Stimulated activated naive B cell treated with anti-CD40 and anti-IgM and Interleukin-4, amounts not matched to agents 10 μg/mL and 1 μg/mL and 100 μg/mL, for 72 hours (primary cell): ENCODE measurements at regions not wholly inside any gene's neighbourhood (a gene's known extent, or its start where the extent isn't known, plus 50 kb on each side); places are given as distances from the start of the nearest gene placed in this dataset.
"Not testable (repeated sequence)": the region's sequence is repeated elsewhere in the genome, so short reads cannot be mapped to it uniquely, and the experiment has no call there.

Source experiments
- ATAC-seq, 2 donors: fragments of 150-1000 bp; cut with Tn5 transposase; replicated peaks; 2 replicates each; pipeline ENCODE4 v1.10.0; 2021; ENCODE audit warnings: moderate library complexity in 1 of 2
- DNase-seq: peaks from one replicate; pipeline ENCODE4 v3.0.0; 2021
- H3K27ac Mint-ChIP-seq: one replicate; pipeline ENCODE4 v1.8.0; 2022; ENCODE audit warnings: mild to moderate bottlenecking, mixed read lengths
- H3K27me3 Mint-ChIP-seq, 2 donors: one replicate each; pipeline ENCODE4 v1.8.0; 2022; ENCODE audit warnings: mixed read lengths in 2 of 2
- H3K36me3 Mint-ChIP-seq, 2 donors: one replicate each; pipeline ENCODE4 v1.8.0; 2022; ENCODE audit warnings: mixed read lengths in 2 of 2, mild to moderate bottlenecking in 1 of 2
- H3K4me1 Mint-ChIP-seq, 2 donors: one replicate each; pipeline ENCODE4 v1.8.0; 2022; ENCODE audit warnings: mixed read lengths in 2 of 2, mild to moderate bottlenecking in 1 of 2
- H3K4me3 Mint-ChIP-seq, 2 donors: one replicate each; pipeline ENCODE4 v1.8.0; 2022; ENCODE audit warnings: mild to moderate bottlenecking in 2 of 2, mixed read lengths in 2 of 2, moderate library complexity in 1 of 2
- H3K9me3 Mint-ChIP-seq, 2 donors: one replicate each; pipeline ENCODE4 v1.8.0; 2022; ENCODE audit warnings: mixed read lengths in 2 of 2, mild to moderate bottlenecking in 1 of 2

- DNase-seq (no peak), ATAC-seq (peak in 1 of 2 donors; percentile 6)
- no peaks in the 10 kb centered on the region for H3K27me3 Mint-ChIP-seq
- H3K36me3 Mint-ChIP-seq = peaks cover 10 to 15% of the 10 kb centered on the region in 2 donors
- H3K27ac Mint-ChIP-seq = peak overlapping the region; percentile 93
- no peaks in the 10 kb centered on the region for H3K9me3 Mint-ChIP-seq
- H3K4me1 Mint-ChIP-seq = peaks cover 5 to 28% of the 10 kb centered on the region in 2 donors
- peak overlapping the region; percentile 76 to 79 for H3K4me3 Mint-ChIP-seq
These were observed 381.6 kb downstream of the TMEM121 start for GRCh38 chr14:105908006-105908405.

GRCh38 chr14:105908481-105908911 lies 382.1 kb downstream of the TMEM121 start:
- DNase-seq (peak; percentile 18), ATAC-seq (peak; percentile 49 to 66)
- no peaks in the 10 kb centered on the region for H3K9me3 Mint-ChIP-seq
- H3K27ac Mint-ChIP-seq = peak overlapping the region; percentile 93
- peaks cover 7 to 33% of the 10 kb centered on the region in 2 donors for H3K4me1 Mint-ChIP-seq
- no peaks in the 10 kb centered on the region for H3K27me3 Mint-ChIP-seq
- H3K4me3 Mint-ChIP-seq = peak overlapping the region; percentile 76 to 79
- H3K36me3 Mint-ChIP-seq = peaks cover 10 to 15% of the 10 kb centered on the region in 2 donors

GRCh38 chr14:105909046-105909827 lies 382.9 kb downstream of the TMEM121 start:
- Mint-ChIP-seq H3K4me1 (peaks cover 7 to 33% of the 10 kb centered on the region in 2 donors), H3K4me3 (peak overlapping the region; percentile 76 to 78), H3K9me3 (no peaks in the 10 kb centered on the region), H3K36me3 (peaks cover 12 to 18% of the 10 kb centered on the region in 2 donors), H3K27me3 (no peaks in the 10 kb centered on the region), H3K27ac (peak overlapping the region; percentile 79)
- ATAC-seq = no peak
- DNase-seq = no peak

- H3K4me3 Mint-ChIP-seq = peak overlapping the region; percentile 76 to 78
- H3K27me3 Mint-ChIP-seq, DNase-seq, H3K27ac Mint-ChIP-seq, H3K9me3 Mint-ChIP-seq: not testable (repeated sequence)
- peak; percentile 18 to 19 for ATAC-seq
- peaks cover 16 to 22% of the 10 kb centered on the region in 2 donors for H3K36me3 Mint-ChIP-seq
- H3K4me1 Mint-ChIP-seq = peaks cover 7 to 33% of the 10 kb centered on the region in 2 donors
These were observed 383.4 kb downstream of the TMEM121 start for GRCh38 chr14:105909828-105910120.

GRCh38 chr14:105910426-105910825 lies 384.0 kb downstream of the TMEM121 start:
- H3K27me3 Mint-ChIP-seq = no peaks in the 10 kb centered on the region
- H3K9me3 Mint-ChIP-seq = no peaks in the 10 kb centered on the region
- H3K36me3 Mint-ChIP-seq = peaks cover 17 to 27% of the 10 kb centered on the region in 2 donors
- peaks cover 7 to 33% of the 10 kb centered on the region in 2 donors for H3K4me1 Mint-ChIP-seq
- ATAC-seq (peak in 1 of 2 donors; percentile 22), DNase-seq (no peak)
- H3K27ac Mint-ChIP-seq = peak overlapping the region; percentile 84
- H3K4me3 Mint-ChIP-seq = peak overlapping the region; percentile 76 to 78

- Mint-ChIP-seq H3K9me3 (peaks cover under 1% of the 10 kb centered on the region in 2 donors), H3K27ac (peak overlapping the region; percentile 25), H3K36me3 (peaks cover 21 to 28% of the 10 kb centered on the region in 2 donors), H3K27me3 (no peaks in the 10 kb centered on the region), H3K4me3 (peak overlapping the region; percentile 44 to 55), H3K4me1 (peaks cover 7 to 34% of the 10 kb centered on the region in 2 donors)
- no peak for ATAC-seq
- no peak for DNase-seq
These were observed 384.8 kb downstream of the TMEM121 start for GRCh38 chr14:105911006-105911847.

- peak overlapping the region; percentile 25 for H3K27ac Mint-ChIP-seq
- not testable (repeated sequence) for H3K9me3 Mint-ChIP-seq, ATAC-seq, DNase-seq, H3K27me3 Mint-ChIP-seq
- peak overlapping the region in 1 of 2 donors; percentile 55 for H3K4me3 Mint-ChIP-seq
- H3K36me3 Mint-ChIP-seq = peaks cover 21 to 28% of the 10 kb centered on the region in 2 donors
- H3K4me1 Mint-ChIP-seq = peaks cover 7 to 39% of the 10 kb centered on the region in 2 donors
These were observed 385.5 kb downstream of the TMEM121 start for GRCh38 chr14:105911848-105912292.

- Mint-ChIP-seq H3K36me3 (peaks cover 23 to 32% of the 10 kb centered on the region in 2 donors), H3K4me1 (peaks cover 11 to 40% of the 10 kb centered on the region in 2 donors), H3K9me3 (peaks cover 2 to 3% of the 10 kb centered on the region in 2 donors), H3K27me3 (no peaks in the 10 kb centered on the region), H3K4me3 (peak overlapping the region; percentile 25 to 35), H3K27ac (peak overlapping the region; percentile 42)
- no peak for ATAC-seq
- no peak for DNase-seq
These were observed 386.3 kb downstream of the TMEM121 start for GRCh38 chr14:105912641-105913180.

GRCh38 chr14:105913221-105913620 lies 386.8 kb downstream of the TMEM121 start:
- Mint-ChIP-seq H3K27me3 (no peaks in the 10 kb centered on the region), H3K27ac (peak overlapping the region; percentile 62), H3K36me3 (peaks cover 28 to 33% of the 10 kb centered on the region in 2 donors), H3K4me1 (peaks cover 8 to 35% of the 10 kb centered on the region in 2 donors), H3K9me3 (peaks cover 2 to 3% of the 10 kb centered on the region in 2 donors), H3K4me3 (peak overlapping the region in 1 of 2 donors; percentile 25)
- DNase-seq (no peak), ATAC-seq (no peak)

GRCh38 chr14:105913861-105914260 lies 387.5 kb downstream of the TMEM121 start:
- Mint-ChIP-seq H3K36me3 (peaks cover 28 to 33% of the 10 kb centered on the region in 2 donors), H3K27me3 (no peaks in the 10 kb centered on the region), H3K9me3 (peaks cover 2 to 3% of the 10 kb centered on the region in 2 donors), H3K4me1 (peaks cover 6 to 30% of the 10 kb centered on the region in 2 donors), H3K4me3 (peak overlapping the region in 1 of 2 donors; percentile 52), H3K27ac (peak overlapping the region; percentile 89)
- no peak for ATAC-seq
- no peak for DNase-seq

- peaks cover 28 to 33% of the 10 kb centered on the region in 2 donors for H3K36me3 Mint-ChIP-seq
- H3K4me1 Mint-ChIP-seq = peaks cover 6 to 28% of the 10 kb centered on the region in 2 donors
- DNase-seq, H3K9me3 Mint-ChIP-seq, H3K27me3 Mint-ChIP-seq, ATAC-seq: not testable (repeated sequence)
- H3K4me3 Mint-ChIP-seq = peak overlapping the region; percentile 52 to 63
- H3K27ac Mint-ChIP-seq = peak overlapping the region; percentile 89
These were observed 387.9 kb downstream of the TMEM121 start for GRCh38 chr14:105914281-105914680.

GRCh38 chr14:105914738-105915385 lies 388.5 kb downstream of the TMEM121 start:
- H3K4me1 Mint-ChIP-seq = peaks cover 7 to 29% of the 10 kb centered on the region in 2 donors
- H3K9me3 Mint-ChIP-seq = peaks cover 2 to 3% of the 10 kb centered on the region in 2 donors
- peaks cover 31 to 36% of the 10 kb centered on the region in 2 donors for H3K36me3 Mint-ChIP-seq
- no peaks in the 10 kb centered on the region for H3K27me3 Mint-ChIP-seq
- DNase-seq (no peak), ATAC-seq (no peak)
- H3K4me3 Mint-ChIP-seq = peak overlapping the region; percentile 52 to 59
- H3K27ac Mint-ChIP-seq = peak overlapping the region; percentile 89

GRCh38 chr14:105915546-105915945 lies 389.2 kb downstream of the TMEM121 start:
- H3K4me1 Mint-ChIP-seq = peaks cover 8 to 32% of the 10 kb centered on the region in 2 donors
- H3K27me3 Mint-ChIP-seq, H3K9me3 Mint-ChIP-seq, ATAC-seq, DNase-seq: not testable (repeated sequence)
- H3K36me3 Mint-ChIP-seq = peaks cover 35 to 43% of the 10 kb centered on the region in 2 donors
- H3K4me3 Mint-ChIP-seq = peak overlapping the region; percentile 30 to 32
- H3K27ac Mint-ChIP-seq = peak overlapping the region; percentile 75
